Astrocyte of the hippocampus (primary cell): ENCODE measurements at regions not wholly inside any gene's neighbourhood (a gene's known extent, or its start where the extent isn't known, plus 50 kb on each side); places are given as distances from the start of the nearest gene placed in this dataset.
A peak's percentile ranks its signal among the peaks of the same experiment; 100 is the strongest.
"Not testable (repeated sequence)": the region's sequence is repeated elsewhere in the genome, so short reads cannot be mapped to it uniquely, and the experiment has no call there.

Experiments
- DNase-seq: peaks from one replicate; pipeline ENCODE4 v3.0.0; 2011; ENCODE audit warnings: low read depth, low spot score

GRCh38 chr11:33467966-33468365 lies 210.8 kb downstream of the HIPK3 start:
- no peak for DNase-seq

GRCh38 chr11:33463059-33463458 lies 205.9 kb downstream of the HIPK3 start:
- no peak for DNase-seq

- DNase-seq = no peak
Observed at GRCh38 chr11:33461369-33462125, 204.4 kb downstream of the HIPK3 start.

- DNase-seq = no peak
Observed at GRCh38 chr11:33457948-33458347, 200.8 kb downstream of the HIPK3 start.

- DNase-seq = no peak
Observed at GRCh38 chr11:33455867-33456463, 198.8 kb downstream of the HIPK3 start.

- no peak for DNase-seq
Observed at GRCh38 chr11:33454264-33454663, 197.1 kb downstream of the HIPK3 start.

- DNase-seq = peak; percentile 89
Observed at GRCh38 chr11:33452836-33453624, 195.8 kb downstream of the HIPK3 start.

- no peak for DNase-seq
Observed at GRCh38 chr11:33451364-33451763, 194.2 kb downstream of the HIPK3 start.

GRCh38 chr11:33449798-33450197 lies 192.6 kb downstream of the HIPK3 start:
- DNase-seq = peak; percentile 68

- no peak for DNase-seq
Observed at GRCh38 chr11:33448461-33449130, 191.4 kb downstream of the HIPK3 start.

GRCh38 chr11:33445761-33446161 lies 188.6 kb downstream of the HIPK3 start:
- peak; percentile 28 for DNase-seq

GRCh38 chr11:33444835-33445594 lies 187.8 kb downstream of the HIPK3 start:
- DNase-seq = peak; percentile 16

- no peak for DNase-seq
Observed at GRCh38 chr11:33443684-33444083, 186.5 kb downstream of the HIPK3 start.

GRCh38 chr11:33438301-33438700 lies 181.1 kb downstream of the HIPK3 start:
- no peak for DNase-seq

GRCh38 chr11:33437529-33437928 lies 180.3 kb downstream of the HIPK3 start:
- no peak for DNase-seq

GRCh38 chr11:33435216-33435615 lies 178.0 kb downstream of the HIPK3 start:
- no peak for DNase-seq

GRCh38 chr11:33434294-33434693 lies 177.1 kb downstream of the HIPK3 start:
- DNase-seq = no peak

GRCh38 chr11:33428435-33428834 lies 171.3 kb downstream of the HIPK3 start:
- DNase-seq = not testable (repeated sequence)

GRCh38 chr11:33420959-33421566 lies 163.9 kb downstream of the HIPK3 start:
- no peak for DNase-seq

GRCh38 chr11:33419924-33420323 lies 162.7 kb downstream of the HIPK3 start:
- no peak for DNase-seq

GRCh38 chr11:33417121-33417520 lies 159.9 kb downstream of the HIPK3 start:
- no peak for DNase-seq
